C4-2B (cell line): ENCODE measurements at regions not wholly inside any gene's neighbourhood (a gene's known extent, or its start where the extent isn't known, plus 50 kb on each side); places are given as distances from the start of the nearest gene placed in this dataset.

ENCODE experiments used
- CTCF ChIP-seq: fragments of 450-650 bp; conservative IDR thresholded peaks from 2 replicates; pipeline ENCODE4 v1.5.1; 2017; ENCODE audit warnings: mild to moderate bottlenecking
- ZFX ChIP-seq: fragments of 450-650 bp; IDR thresholded peaks from 2 replicates; pipeline ENCODE4 v1.6.1; 2017

- TF ChIP-seq CTCF (no peak), ZFX (no peak)
Measured at GRCh38 chr9:129341987-129342348, 163.9 kb upstream of the IER5L start.
